CD4-positive, alpha-beta T cell (primary cell): ENCODE measurements at regions not wholly inside any gene's neighbourhood (a gene's known extent, or its start where the extent isn't known, plus 50 kb on each side); places are given as distances from the start of the nearest gene placed in this dataset.

ENCODE experiments used
- ATAC-seq: fragments of 200-7000 bp; cut with Tn5 transposase; one replicate; pipeline ENCODE4 v1.10.0; 2022; ENCODE audit warnings: mild to moderate bottlenecking; ENCODE audit not compliant: poor library complexity
- CTCF ChIA-PET: fragments of 350-600 bp; sonication (Branson Sonifier 250); formaldehyde crosslinking; loops from one replicate; lab custom pipeline; 2021; ENCODE audit warnings: antibody characterized with exemption, inconsistent platforms; lab: Charles Lee
- POLR2A ChIA-PET: fragments of 350-600 bp; sonication (Branson Sonifier 250); formaldehyde crosslinking; loops from one replicate; lab custom pipeline; 2021; ENCODE audit warnings: antibody characterized with exemption, inconsistent platforms; lab: Charles Lee
- DNase-seq, 14 experiments: peaks; one replicate each; pipeline ENCODE4 v3.0.0-alpha.2; 2013 to 2020; ENCODE audit warnings: mixed read lengths in 2 of 14
- H3K27ac ChIP-seq, 2 donors: one replicate each; pipeline versions ENCODE4 v1.5.1 to v1.7.0; 2013; ENCODE audit warnings: low read length in 2 of 2, low read depth in 1 of 2, mild to moderate bottlenecking in 1 of 2
- H3K27me3 ChIP-seq, 2 experiments: 1 replicate in 1 of 2; 2 replicates in 1 of 2; pipeline versions ENCODE4 v1.6.1 to v1.7.0; 2013; ENCODE audit warnings: low read length in 2 of 2, control low read depth in 1 of 2, mild to moderate bottlenecking in 1 of 2, moderate library complexity in 1 of 2; ENCODE audit not compliant: insufficient read depth in 2 of 2, control insufficient read depth in 1 of 2
- H3K36me3 ChIP-seq: one replicate; pipeline ENCODE4 v1.6.1; 2013; ENCODE audit warnings: low read length, control low read depth; ENCODE audit not compliant: insufficient read depth
- H3K4me1 ChIP-seq: one replicate; pipeline ENCODE4 v1.6.1; 2013; ENCODE audit warnings: low read length, control low read depth; ENCODE audit not compliant: insufficient read depth
- H3K4me3 ChIP-seq: one replicate; pipeline ENCODE4 v1.5.1; 2013; ENCODE audit warnings: mild to moderate bottlenecking, low read length, moderate library complexity
- H3K9me3 ChIP-seq, 2 experiments: 1 replicate in 1 of 2; 2 replicates in 1 of 2; pipeline versions ENCODE4 v1.6.1 to v1.7.0; 2013; ENCODE audit warnings: low read length in 2 of 2, mild to moderate bottlenecking in 2 of 2, control low read depth in 1 of 2, moderate library complexity in 1 of 2; ENCODE audit not compliant: control insufficient read depth in 1 of 2, insufficient read depth in 1 of 2
- H3K27ac Mint-ChIP-seq: one replicate; pipeline ENCODE4 v1.8.0; 2020; ENCODE audit warnings: mixed read lengths
- H3K27me3 Mint-ChIP-seq: one replicate; pipeline ENCODE4 v1.8.0; 2021; ENCODE audit warnings: mixed read lengths
- H3K36me3 Mint-ChIP-seq: one replicate; pipeline ENCODE4 v1.8.0; 2021; ENCODE audit warnings: low read depth, mixed read lengths
- H3K4me1 Mint-ChIP-seq: one replicate; pipeline ENCODE4 v1.8.0; 2021; ENCODE audit warnings: low read depth, mixed read lengths
- H3K4me3 Mint-ChIP-seq: one replicate; pipeline ENCODE4 v1.8.0; 2020; ENCODE audit warnings: mild to moderate bottlenecking, mixed read lengths
- H3K9me3 Mint-ChIP-seq: one replicate; pipeline ENCODE4 v1.8.0; 2020; ENCODE audit warnings: mixed read lengths
- CTCF ChIP-seq: fragments of 200-600 bp; IDR thresholded peaks from one replicate; pipeline ENCODE4 v1.8.0; 2022; ENCODE audit warnings: antibody characterized with exemption, mild to moderate bottlenecking
- intact Hi-C, 2 experiments: fragments of 100-400 bp; cut with DNase I in 1 of 2; cut with micrococcal nuclease in 1 of 2; formaldehyde crosslinking; loops; one replicate each; pipeline versions ENCODE4 v1.15.1 to v1.9.0; 2023 to 2025; cut with DNase I, micrococcal nuclease

GRCh38 chr9:115988701-115989100 lies 164.9 kb upstream of the PAPPA start:
- no peak overlapping the region for H3K4me3 ChIP-seq
- no peak for TF ChIP-seq CTCF
- no peaks in the 10 kb centered on the region for H3K27me3 Mint-ChIP-seq
- H3K4me1 Mint-ChIP-seq = no peaks in the 10 kb centered on the region
- intact Hi-C loops = no loop called here
- no peak overlapping the region for H3K27ac Mint-ChIP-seq
- H3K36me3 ChIP-seq = no peaks in the 10 kb centered on the region
- no peaks in the 10 kb centered on the region for H3K27me3 ChIP-seq
- DNase-seq (no peak), ATAC-seq (no peak)
- H3K36me3 Mint-ChIP-seq = no peaks in the 10 kb centered on the region
- H3K9me3 Mint-ChIP-seq = no peaks in the 10 kb centered on the region
- H3K4me1 ChIP-seq = no peaks in the 10 kb centered on the region
- no peak overlapping the region for H3K27ac ChIP-seq
- ChIA-PET POLR2A (no interaction called here), CTCF (no interaction called here)
- H3K9me3 ChIP-seq = no peaks in the 10 kb centered on the region
- no peak overlapping the region for H3K4me3 Mint-ChIP-seq

GRCh38 chr9:115989831-115990230 lies 163.8 kb upstream of the PAPPA start:
- H3K9me3 Mint-ChIP-seq = peaks cover 2% of the 10 kb centered on the region
- Histone ChIP-seq H3K4me3 (no peak overlapping the region), H3K4me1 (no peaks in the 10 kb centered on the region), H3K9me3 (no peaks in the 10 kb centered on the region), H3K27me3 (no peaks in the 10 kb centered on the region), H3K36me3 (no peaks in the 10 kb centered on the region), H3K27ac (no peak overlapping the region)
- H3K36me3 Mint-ChIP-seq = no peaks in the 10 kb centered on the region
- H3K4me1 Mint-ChIP-seq = no peaks in the 10 kb centered on the region
- ChIA-PET CTCF (no interaction called here), POLR2A (no interaction called here)
- H3K27me3 Mint-ChIP-seq = no peaks in the 10 kb centered on the region
- no peak for TF ChIP-seq CTCF
- no peak overlapping the region for H3K27ac Mint-ChIP-seq
- ATAC-seq = no peak
- no peak overlapping the region for H3K4me3 Mint-ChIP-seq
- intact Hi-C loops = no loop called here
- DNase-seq = no peak

GRCh38 chr9:115992834-115993233 lies 160.8 kb upstream of the PAPPA start:
- intact Hi-C loops = no loop called here
- H3K9me3 ChIP-seq = no peaks in the 10 kb centered on the region
- DNase-seq (no peak), ATAC-seq (no peak)
- H3K27ac ChIP-seq = no peak overlapping the region
- H3K27me3 Mint-ChIP-seq = no peaks in the 10 kb centered on the region
- ChIA-PET CTCF (no interaction called here), POLR2A (no interaction called here)
- no peak overlapping the region for H3K27ac Mint-ChIP-seq
- H3K4me3 ChIP-seq = no peak overlapping the region
- H3K4me1 Mint-ChIP-seq = no peaks in the 10 kb centered on the region
- H3K36me3 ChIP-seq = no peaks in the 10 kb centered on the region
- no peaks in the 10 kb centered on the region for H3K4me1 ChIP-seq
- peaks cover 2% of the 10 kb centered on the region for H3K9me3 Mint-ChIP-seq
- H3K4me3 Mint-ChIP-seq = no peak overlapping the region
- H3K36me3 Mint-ChIP-seq = no peaks in the 10 kb centered on the region
- TF ChIP-seq CTCF = no peak
- H3K27me3 ChIP-seq = no peaks in the 10 kb centered on the region
